Left ventricle myocardium inferior (tissue), 1 donor: ENCODE measurements at regions not wholly inside any gene's neighbourhood (a gene's known extent, or its start where the extent isn't known, plus 50 kb on each side); places are given as distances from the start of the nearest gene placed in this dataset.

ENCODE experiments used
- DNase-seq: peaks from one replicate; pipeline ENCODE4 v3.0.0-alpha.2; 2020
- H3K27ac ChIP-seq: fragments of 200-600 bp; replicated peaks from 2 replicates; pipeline ENCODE4 v1.8.0; 2021
- H3K27me3 ChIP-seq: fragments of 200-600 bp; 2 replicates; pipeline ENCODE4 v1.8.0; 2021; ENCODE audit warnings: low read depth
- H3K36me3 ChIP-seq: fragments of 200-600 bp; 2 replicates; pipeline ENCODE4 v1.8.0; 2021
- H3K4me1 ChIP-seq: fragments of 200-600 bp; 2 replicates; pipeline ENCODE4 v1.8.0; 2021
- H3K4me3 ChIP-seq: fragments of 200-600 bp; 2 replicates; pipeline ENCODE4 v1.8.0; 2021; ENCODE audit warnings: mild to moderate bottlenecking, moderate library complexity
- H3K9me3 ChIP-seq: fragments of 200-600 bp; replicated peaks from 2 replicates; pipeline ENCODE4 v1.8.0; 2021
- intact Hi-C: fragments of 100-400 bp; cut with micrococcal nuclease; formaldehyde crosslinking; loops from one replicate; pipeline ENCODE4 v1.11.0; 2022
- TF ChIP-seq, protein P1 (sequence below): fragments of 200-600 bp; IDR thresholded peaks from 2 replicates; pipeline ENCODE4 v1.8.0; 2021; ENCODE audit warnings: antibody characterized with exemption, mild to moderate bottlenecking, borderline replicate concordance
- donor health status: DM: no; HTN: yes; CAD: no; lungs with severe emphysema.

DNA sequence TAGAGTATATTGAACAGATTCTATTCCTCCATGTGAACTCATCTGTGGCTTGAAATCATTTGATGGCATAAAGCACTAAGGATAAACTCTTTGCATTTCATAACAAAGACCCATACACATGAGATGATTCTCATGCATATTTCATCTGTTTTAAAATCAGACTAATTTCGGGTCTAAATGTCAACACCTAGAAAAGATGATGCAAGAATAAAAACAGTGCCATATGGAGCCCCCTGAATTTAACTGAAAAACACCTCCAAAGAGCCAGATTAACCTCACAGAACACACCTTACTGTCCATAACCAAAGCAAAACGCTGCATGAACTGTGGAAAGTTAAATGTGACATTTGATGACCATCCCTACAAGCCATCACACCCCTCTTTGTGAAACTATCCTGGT, 59.7 kb downstream of the ELAPOR2 start:
- Histone ChIP-seq H3K36me3 (no peaks in the 10 kb centered on the region), H3K4me1 (peaks cover 37% of the 10 kb centered on the region), H3K27ac (no peak overlapping the region), H3K9me3 (no peaks in the 10 kb centered on the region), H3K27me3 (no peaks in the 10 kb centered on the region), H3K4me3 (no peak overlapping the region)
- intact Hi-C loops = no loop called here
- DNase-seq = no peak
- TF ChIP-seq, protein P1, sequence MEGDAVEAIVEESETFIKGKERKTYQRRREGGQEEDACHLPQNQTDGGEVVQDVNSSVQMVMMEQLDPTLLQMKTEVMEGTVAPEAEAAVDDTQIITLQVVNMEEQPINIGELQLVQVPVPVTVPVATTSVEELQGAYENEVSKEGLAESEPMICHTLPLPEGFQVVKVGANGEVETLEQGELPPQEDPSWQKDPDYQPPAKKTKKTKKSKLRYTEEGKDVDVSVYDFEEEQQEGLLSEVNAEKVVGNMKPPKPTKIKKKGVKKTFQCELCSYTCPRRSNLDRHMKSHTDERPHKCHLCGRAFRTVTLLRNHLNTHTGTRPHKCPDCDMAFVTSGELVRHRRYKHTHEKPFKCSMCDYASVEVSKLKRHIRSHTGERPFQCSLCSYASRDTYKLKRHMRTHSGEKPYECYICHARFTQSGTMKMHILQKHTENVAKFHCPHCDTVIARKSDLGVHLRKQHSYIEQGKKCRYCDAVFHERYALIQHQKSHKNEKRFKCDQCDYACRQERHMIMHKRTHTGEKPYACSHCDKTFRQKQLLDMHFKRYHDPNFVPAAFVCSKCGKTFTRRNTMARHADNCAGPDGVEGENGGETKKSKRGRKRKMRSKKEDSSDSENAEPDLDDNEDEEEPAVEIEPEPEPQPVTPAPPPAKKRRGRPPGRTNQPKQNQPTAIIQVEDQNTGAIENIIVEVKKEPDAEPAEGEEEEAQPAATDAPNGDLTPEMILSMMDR = no peak

DNA sequence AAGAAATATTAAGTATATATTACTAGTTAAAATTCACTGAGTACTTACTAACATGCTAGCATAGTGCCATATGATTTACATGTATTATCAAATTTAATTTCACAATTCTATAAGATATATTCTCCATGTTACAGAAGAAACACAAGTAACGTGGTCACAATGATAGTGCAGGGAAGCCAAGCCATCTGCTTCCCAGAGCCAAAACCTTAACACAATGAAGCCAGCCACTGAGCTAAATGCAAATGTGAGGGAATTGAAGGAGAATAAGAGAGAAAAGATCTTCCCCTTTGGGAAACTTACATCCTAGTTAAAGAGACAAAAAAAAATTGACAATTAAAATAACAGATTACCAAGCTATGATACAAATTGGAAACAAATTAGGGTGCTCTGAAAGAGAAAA, 63.6 kb downstream of the ELAPOR2 start:
- DNase-seq = no peak
- peaks cover 19% of the 10 kb centered on the region for H3K4me1 ChIP-seq
- H3K27me3 ChIP-seq = no peaks in the 10 kb centered on the region
- no peak overlapping the region for H3K4me3 ChIP-seq
- intact Hi-C loops = no loop called here
- TF ChIP-seq, protein P1 = no peak
- no peak overlapping the region for H3K27ac ChIP-seq
- no peaks in the 10 kb centered on the region for H3K9me3 ChIP-seq
- H3K36me3 ChIP-seq = no peaks in the 10 kb centered on the region

DNA sequence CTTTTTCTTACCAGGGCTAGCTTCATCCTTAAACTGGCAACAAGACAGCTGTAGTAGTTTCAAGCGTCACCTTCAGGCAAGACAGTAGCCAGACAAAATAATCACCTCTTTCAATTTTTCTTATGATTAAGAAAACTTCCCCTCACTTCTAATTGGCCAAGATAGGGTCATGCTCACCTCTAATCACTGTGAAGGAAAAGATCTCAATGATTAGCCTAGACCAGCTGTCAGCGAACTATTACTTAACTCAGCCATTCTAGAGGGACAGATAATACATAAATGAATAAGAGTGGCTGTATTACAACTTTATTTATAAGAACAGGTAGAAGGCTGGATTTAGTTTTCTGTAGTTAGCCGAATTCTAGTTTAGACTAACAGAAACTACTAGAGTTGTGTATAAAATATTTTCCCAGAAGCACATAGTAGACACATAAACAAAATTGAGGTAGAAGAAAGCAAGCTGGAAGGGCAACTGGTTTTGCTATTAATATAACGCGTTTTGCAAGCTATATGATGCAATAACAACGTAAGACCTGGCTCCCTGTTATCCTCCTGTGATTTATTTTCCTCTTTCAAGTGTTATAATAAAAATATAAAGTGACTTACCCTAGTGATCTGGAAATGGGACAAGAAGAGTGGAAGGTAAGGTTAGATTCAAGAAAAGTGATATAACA, 64.3 kb downstream of the ELAPOR2 start:
- TF ChIP-seq, protein P1 = no peak
- intact Hi-C loops = no loop called here

DNA sequence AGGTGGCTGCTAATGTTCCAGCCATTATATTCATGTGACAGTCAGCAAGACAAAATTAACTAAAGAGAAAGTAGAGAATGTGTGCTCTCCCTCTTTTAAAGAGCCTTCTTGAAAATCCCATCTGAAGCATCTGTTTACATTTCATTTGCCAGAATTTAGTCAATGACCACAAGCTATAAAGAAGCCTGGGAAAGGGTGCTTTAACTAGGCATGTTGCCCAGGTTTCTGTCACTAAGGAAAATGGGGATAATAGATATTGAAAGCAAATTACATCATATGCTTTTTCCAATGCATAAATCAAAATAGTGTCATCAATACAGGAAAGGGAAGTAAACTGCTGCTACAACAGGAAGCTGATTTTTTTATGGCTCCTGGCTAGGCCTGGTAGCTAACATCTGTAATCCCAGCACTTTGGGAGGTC, 67.7 kb downstream of the ELAPOR2 start:
- peaks cover 7% of the 10 kb centered on the region for H3K4me1 ChIP-seq
- no peaks in the 10 kb centered on the region for H3K27me3 ChIP-seq
- H3K4me3 ChIP-seq = no peak overlapping the region
- TF ChIP-seq, protein P1 = no peak
- no peaks in the 10 kb centered on the region for H3K36me3 ChIP-seq
- no peak overlapping the region for H3K27ac ChIP-seq
- no peak for DNase-seq
- intact Hi-C loops = no loop called here
- peaks cover 12% of the 10 kb centered on the region for H3K9me3 ChIP-seq

More for the DNA sequence above, 64.3 kb downstream of the ELAPOR2 start:
- H3K4me1 ChIP-seq = peaks cover 13% of the 10 kb centered on the region
- no peaks in the 10 kb centered on the region for H3K27me3 ChIP-seq
- DNase-seq = no peak
- H3K27ac ChIP-seq = no peak overlapping the region
- H3K9me3 ChIP-seq = no peaks in the 10 kb centered on the region
- no peak overlapping the region for H3K4me3 ChIP-seq
- no peaks in the 10 kb centered on the region for H3K36me3 ChIP-seq

DNA sequence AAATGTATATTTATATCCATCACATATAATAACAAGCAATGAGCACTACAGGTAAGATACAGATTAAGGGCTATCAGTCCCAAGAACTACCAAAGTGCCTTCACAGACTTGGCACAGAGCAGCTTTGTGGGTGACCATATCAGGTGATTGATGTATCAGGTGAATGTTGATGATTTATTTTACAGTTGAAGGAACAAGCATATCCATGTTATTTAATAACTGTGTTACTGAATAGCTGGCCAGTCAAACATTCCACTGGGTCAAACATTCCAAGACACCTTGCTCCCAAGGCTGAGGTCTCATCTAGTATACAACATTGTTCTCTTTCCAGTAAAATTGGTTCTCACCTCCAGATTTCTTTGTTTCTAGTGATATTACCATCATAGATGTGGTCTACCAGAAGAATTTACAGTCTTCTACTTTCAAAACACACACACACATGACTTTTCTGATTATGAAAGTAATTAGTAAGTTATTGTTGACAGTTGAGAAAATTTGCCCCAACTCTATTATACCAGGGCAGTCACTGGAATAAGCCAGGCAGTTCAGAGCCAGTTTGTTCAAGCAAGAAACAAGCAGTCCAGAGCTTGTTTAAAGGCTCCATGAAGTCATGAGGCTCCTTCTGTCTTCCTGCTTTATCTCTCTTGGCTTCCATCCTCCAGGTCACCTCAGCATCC, 68.2 kb downstream of the ELAPOR2 start:
- no peak for DNase-seq
- intact Hi-C loops = no loop called here
- H3K4me1 ChIP-seq = peaks cover 7% of the 10 kb centered on the region
- no peaks in the 10 kb centered on the region for H3K36me3 ChIP-seq
- no peak overlapping the region for H3K27ac ChIP-seq
- peaks cover 12% of the 10 kb centered on the region for H3K9me3 ChIP-seq
- no peak overlapping the region for H3K4me3 ChIP-seq
- TF ChIP-seq, protein P1 = no peak
- no peaks in the 10 kb centered on the region for H3K27me3 ChIP-seq
